Endothelial cell of umbilical vein (primary cell): ENCODE measurements at regions not wholly inside any gene's neighbourhood (a gene's known extent, or its start where the extent isn't known, plus 50 kb on each side); places are given as distances from the start of the nearest gene placed in this dataset.

Experiments used
- BruUV-seq: library from RNA; stranded (reverse); fragments of 400-500 nt; replicated peaks from 2 replicates; lab custom pipeline; 2021; lab: Mats Ljungman, UMichigan
- CTCF ChIA-PET: fragments of 300-600, 350-600 bp; sonication (Branson Sonifier 250); formaldehyde crosslinking; loops from one replicate; lab custom pipeline; 2021; ENCODE audit warnings: antibody characterized with exemption, inconsistent platforms; lab: Charles Lee
- POLR2A ChIA-PET: fragments of 300-600, 350-600 bp; sonication (Branson Sonifier 250); formaldehyde crosslinking; loops from one replicate; lab custom pipeline; 2021; ENCODE audit warnings: antibody characterized with exemption, inconsistent platforms; lab: Charles Lee
- DNase-seq: peaks from one replicate; pipeline ENCODE4 v3.0.0-alpha.2; 2011; ENCODE audit warnings: low read depth, low spot score
- FAIRE-seq: peaks from 2 replicates; lab custom pipeline; 2011; peaks lifted over from hg19 to GRCh38; lab: Jason Lieb, UNC
- H2AFZ ChIP-seq: 2 replicates; pipeline ENCODE4 v1.6.0; 2012; ENCODE audit warnings: low read depth, low read length, control low read depth, inconsistent platforms
- H3K27ac ChIP-seq: 2 replicates; pipeline ENCODE4 v1.5.1; 2011; ENCODE audit warnings: low read depth, mild to moderate bottlenecking, control low read depth, low read length, moderate library complexity; ENCODE audit not compliant: insufficient read depth
- H3K27me3 ChIP-seq, 2 experiments: 2 replicates each; pipeline versions ENCODE4 v1.6.0 to v1.6.1; 2011; ENCODE audit warnings: low read length in 2 of 2, mixed read lengths in 1 of 2; ENCODE audit not compliant: control insufficient read depth in 2 of 2, insufficient read depth in 2 of 2
- H3K36me3 ChIP-seq, 2 experiments: 2 replicates in 1 of 2; 3 replicates in 1 of 2; pipeline ENCODE4 v1.5.1; 2011; ENCODE audit warnings: low read length in 2 of 2, mild to moderate bottlenecking in 1 of 2, moderate library complexity in 1 of 2; ENCODE audit not compliant: control insufficient read depth in 2 of 2, insufficient read depth in 2 of 2; ENCODE audit errors: extremely low read depth in 1 of 2
- H3K4me1 ChIP-seq: 3 replicates; pipeline ENCODE4 v1.5.1; 2011; ENCODE audit warnings: mild to moderate bottlenecking, low read length; ENCODE audit not compliant: control insufficient read depth, insufficient read depth; ENCODE audit errors: extremely low read depth
- H3K4me2 ChIP-seq: 2 replicates; pipeline ENCODE4 v1.6.1; 2011; ENCODE audit warnings: low read length, control low read depth, mixed read lengths; ENCODE audit not compliant: insufficient read depth
- H3K4me3 ChIP-seq, 3 experiments: fragments of 200-600 bp in 1 of 3; sonication (generic), shearing (Covaris generic) in 1 of 3; replicated peaks in 1 of 3; 2 replicates each; pipeline ENCODE4 v1.5.1; 2011 to 2016; ENCODE audit warnings: control low read depth in 3 of 3, low read length in 3 of 3, mild to moderate bottlenecking in 2 of 3, inconsistent platforms in 1 of 3, low read depth in 1 of 3, moderate library complexity in 1 of 3; ENCODE audit not compliant: insufficient read depth in 1 of 3
- H3K79me2 ChIP-seq: 2 replicates; pipeline ENCODE4 v1.6.0; 2012; ENCODE audit warnings: low read length, inconsistent platforms; ENCODE audit not compliant: control insufficient read depth, insufficient read depth
- H3K9ac ChIP-seq: replicated peaks from 2 replicates; pipeline ENCODE3; 2011; ENCODE audit warnings: low read length, control low read depth; ENCODE audit not compliant: insufficient read depth; ENCODE audit errors: extremely low read depth
- H3K9me1 ChIP-seq: replicated peaks from 3 replicates; pipeline ENCODE4 v1.6.0; 2011; ENCODE audit warnings: mild to moderate bottlenecking, low read length; ENCODE audit not compliant: control insufficient read depth, insufficient read depth; ENCODE audit errors: extremely low read depth
- H3K9me3 ChIP-seq: replicated peaks from 2 replicates; pipeline ENCODE4 v1.5.1; 2012; ENCODE audit warnings: low read length, inconsistent platforms; ENCODE audit not compliant: control insufficient read depth, insufficient read depth
- H4K20me1 ChIP-seq: replicated peaks from 2 replicates; pipeline ENCODE3; 2011; ENCODE audit warnings: mild to moderate bottlenecking, low read length; ENCODE audit not compliant: control insufficient read depth, insufficient read depth; ENCODE audit errors: extremely low read depth
- EZH2 ChIP-seq: IDR thresholded peaks from 2 replicates; pipeline ENCODE4 v1.6.1; 2012; ENCODE audit warnings: borderline replicate concordance, low read depth, mild to moderate bottlenecking, moderate library complexity, low read length, inconsistent platforms; ENCODE audit not compliant: severe bottlenecking
- FOS ChIP-seq: IDR thresholded peaks from 2 replicates; pipeline ENCODE4 v1.6.1; 2011; ENCODE audit warnings: mild to moderate bottlenecking, low read length, moderate library complexity, borderline replicate concordance; ENCODE audit not compliant: insufficient read depth
- JUN ChIP-seq: IDR thresholded peaks from 2 replicates; pipeline ENCODE4 v1.6.1; 2011; ENCODE audit warnings: borderline replicate concordance, low read depth; ENCODE audit not compliant: insufficient read length, insufficient read depth
- MYC ChIP-seq: IDR thresholded peaks from one replicate; pipeline ENCODE4 v1.6.1; 2011; ENCODE audit warnings: mild to moderate bottlenecking, low read depth, low read length
- dilution Hi-C: fragments of 300-500 bp; cut with MboI; formaldehyde crosslinking; loops from one replicate; pipeline ENCODE4 v1.15.0; 2019; ENCODE audit warnings: low sequenced_read_pairs; ENCODE audit not compliant: extremely low pct_ligation_motif_present
- intact Hi-C: fragments of 100-400 bp; cut with micrococcal nuclease; formaldehyde crosslinking; loops from one replicate; pipeline ENCODE4 v1.10.0; 2022

- Histone ChIP-seq H3K9ac (no peak overlapping the region), H3K4me1 (no peaks in the 10 kb centered on the region), H4K20me1 (no peaks in the 10 kb centered on the region), H3K27ac (no peak overlapping the region), H3K4me3 (no peak overlapping the region), H3K36me3 (no peaks in the 10 kb centered on the region), H3K9me1 (no peaks in the 10 kb centered on the region), H3K79me2 (no peaks in the 10 kb centered on the region), H3K27me3 (no peaks in the 10 kb centered on the region), H2AFZ (no peak overlapping the region), H3K4me2 (no peak overlapping the region), H3K9me3 (no peaks in the 10 kb centered on the region)
- FAIRE-seq, result no peak
- no TSS peak for BruUV-seq
- ChIA-PET CTCF (no interaction called here), POLR2A (no interaction called here)
- dilution Hi-C loops (no loop called here), intact Hi-C loops (no loop called here)
- DNase-seq, result no peak
- TF ChIP-seq JUN, result no peak
- TF ChIP-seq EZH2, result no peak
Measured at GRCh38 chrX:117701050-117701449, 415.6 kb downstream of the KLHL13 start.

GRCh38 chrX:117689956-117690355, 426.7 kb downstream of the KLHL13 start:
- H3K4me1 ChIP-seq, result no peaks in the 10 kb centered on the region
- ChIA-PET CTCF (no interaction called here), POLR2A (no interaction called here)
- H4K20me1 ChIP-seq, result no peaks in the 10 kb centered on the region
- no TSS peak for BruUV-seq
- no peak for FAIRE-seq
- no peak for DNase-seq
- H2AFZ ChIP-seq, result no peak overlapping the region
- H3K27me3 ChIP-seq, result no peaks in the 10 kb centered on the region
- no peaks in the 10 kb centered on the region for H3K9me1 ChIP-seq
- no peaks in the 10 kb centered on the region for H3K9me3 ChIP-seq
- no peak overlapping the region for H3K4me2 ChIP-seq
- no peak for TF ChIP-seq MYC
- no peak for TF ChIP-seq FOS
- dilution Hi-C loops (no loop called here), intact Hi-C loops (no loop called here)
- H3K27ac ChIP-seq, result no peak overlapping the region
- no peaks in the 10 kb centered on the region for H3K36me3 ChIP-seq
- H3K4me3 ChIP-seq, result no peak overlapping the region
- no peaks in the 10 kb centered on the region for H3K79me2 ChIP-seq
- H3K9ac ChIP-seq, result no peak overlapping the region
